ENCODE measurements at regions not wholly inside any gene's neighbourhood (a gene's known extent, or its start where the extent isn't known, plus 50 kb on each side); places are given as distances from the start of the nearest gene placed in this dataset.
"Not testable (repeated sequence)": the region's sequence is repeated elsewhere in the genome, so short reads cannot be mapped to it uniquely, and the experiment has no call there.

DNA sequence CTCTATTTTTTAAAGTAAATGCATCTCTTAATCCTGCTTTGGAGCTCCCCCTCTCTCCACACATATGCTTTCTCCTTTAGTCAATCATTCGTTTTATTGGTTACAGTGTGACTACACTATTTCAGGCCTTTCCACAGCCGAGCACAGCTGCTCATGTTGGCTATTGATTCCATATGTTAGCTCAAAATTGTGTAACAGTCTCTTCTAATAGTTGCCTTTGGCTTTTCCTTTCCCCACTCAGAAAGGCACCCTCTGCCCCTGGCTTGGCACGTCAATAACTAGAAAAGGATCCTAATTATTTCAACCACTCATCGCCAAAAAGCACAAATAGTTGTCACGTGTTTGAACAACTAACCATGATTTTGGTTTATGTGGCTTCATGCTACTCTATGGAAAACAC, 410.3 kb upstream of the SLC35B3 start:
- no peak for DNase-seq

DNA sequence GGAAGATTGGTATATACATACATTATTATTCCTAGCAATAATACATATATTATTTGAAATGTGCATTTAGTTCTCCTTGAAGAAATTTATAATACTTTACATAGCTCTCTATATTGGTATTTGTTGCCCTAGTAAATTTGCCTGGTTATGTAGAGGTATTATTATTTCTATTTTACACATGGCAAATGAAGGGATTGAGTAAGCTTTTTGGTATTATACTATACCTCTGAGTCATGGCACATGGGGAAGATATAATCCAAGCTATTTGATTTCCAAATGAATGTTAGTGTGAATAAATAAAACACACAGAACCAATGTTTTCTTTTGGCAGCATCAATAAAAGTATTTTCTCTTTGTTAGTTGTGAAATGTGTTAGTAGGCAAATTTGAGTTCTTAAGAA, 409.6 kb upstream of the SLC35B3 start:
- no peak for DNase-seq

DNA sequence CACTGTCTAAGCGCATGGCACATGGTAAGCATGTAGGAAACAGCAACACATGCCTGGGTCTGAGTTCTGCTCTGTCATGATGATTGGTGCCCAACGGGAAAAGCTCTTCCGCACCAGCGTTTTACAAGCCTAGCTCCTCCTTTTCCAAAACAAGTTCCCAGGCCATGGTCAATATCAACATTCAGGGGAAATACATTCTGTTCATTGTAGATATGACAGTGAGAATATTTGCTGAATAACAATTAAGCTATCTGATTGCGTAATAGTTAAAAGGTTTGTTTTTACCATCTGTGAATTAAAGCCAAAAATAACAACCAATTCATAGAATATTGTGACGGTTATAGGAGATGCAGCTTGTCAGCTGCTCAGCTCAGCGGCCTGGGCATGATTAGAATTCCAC, 404.3 kb upstream of the SLC35B3 start:
- DNase-seq: no peak

DNA sequence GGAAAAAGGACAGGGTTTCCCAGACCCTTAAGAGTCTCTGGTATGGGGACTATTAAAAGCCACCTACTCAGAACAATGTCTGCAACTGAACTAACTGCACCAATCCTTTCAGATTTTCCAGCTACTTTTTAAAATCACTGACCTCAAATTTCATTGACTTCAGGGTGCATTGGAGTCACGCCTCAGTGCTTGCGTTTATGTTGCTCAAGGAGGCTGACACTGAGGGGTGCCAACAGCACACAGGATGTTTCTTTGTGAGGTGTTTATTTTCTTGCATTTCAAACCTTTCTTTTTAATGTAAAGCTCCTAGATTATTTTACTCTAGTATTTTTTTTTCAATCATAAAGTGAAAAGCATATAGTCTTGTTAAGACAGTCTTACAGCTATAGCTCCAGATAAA, 402.0 kb upstream of the SLC35B3 start:
- no peak for DNase-seq

DNA sequence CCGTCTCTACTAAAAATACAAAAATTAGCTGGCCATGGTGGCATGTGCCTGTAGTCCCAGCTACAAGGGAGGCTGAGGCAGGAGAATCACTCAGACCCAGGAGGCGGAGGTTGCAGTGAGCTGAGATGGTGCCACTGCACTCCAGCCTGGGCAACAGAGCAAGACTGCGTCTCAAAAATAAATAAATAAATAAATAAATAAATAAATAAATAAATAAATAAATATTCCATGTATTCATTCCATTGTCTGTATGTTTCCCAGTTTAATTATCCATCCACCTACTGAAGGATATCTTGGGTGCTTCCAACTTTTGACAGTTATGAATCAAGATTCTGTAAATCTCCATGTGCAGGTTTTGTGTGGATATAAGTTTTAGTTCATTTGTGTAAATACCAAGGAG, 397.4 kb upstream of the SLC35B3 start:
- not testable (repeated sequence) for DNase-seq

DNA sequence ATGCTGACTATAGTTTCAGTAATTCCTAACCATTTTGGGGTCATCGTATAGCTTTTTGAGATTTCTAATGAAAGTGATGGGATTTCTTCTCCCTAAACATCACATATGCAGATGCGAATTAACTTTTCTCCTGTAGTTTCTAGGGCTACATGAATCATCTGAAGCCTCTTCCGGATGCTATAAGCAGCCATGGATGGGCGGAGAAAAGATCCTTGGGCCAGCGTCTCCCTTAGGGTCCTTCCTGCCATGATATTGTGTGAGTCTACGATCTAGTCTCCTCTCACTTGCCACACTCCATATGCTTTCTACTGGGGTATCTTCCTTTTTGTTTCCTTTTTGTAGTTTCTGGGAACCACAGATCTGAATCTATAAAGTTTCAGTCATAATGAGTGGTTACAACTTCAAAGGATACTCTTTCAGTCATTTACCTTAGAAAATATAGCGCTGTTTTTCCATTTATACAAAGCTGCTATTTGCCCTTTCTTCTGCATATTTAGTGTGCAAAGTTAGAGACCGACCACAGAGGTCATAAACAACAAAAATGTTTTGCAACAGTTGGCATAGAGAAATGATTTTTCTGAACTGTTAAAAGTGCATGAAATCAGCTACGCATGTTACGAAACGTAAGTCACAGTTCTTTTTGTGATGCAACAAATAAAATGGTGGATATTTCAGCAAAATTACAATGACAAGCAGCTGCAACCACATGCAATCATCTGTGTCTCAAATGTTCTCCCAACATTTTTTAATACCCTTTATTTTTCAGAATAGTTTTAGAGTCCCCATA, 396.2 kb upstream of the SLC35B3 start:
- no peak for DNase-seq

DNA sequence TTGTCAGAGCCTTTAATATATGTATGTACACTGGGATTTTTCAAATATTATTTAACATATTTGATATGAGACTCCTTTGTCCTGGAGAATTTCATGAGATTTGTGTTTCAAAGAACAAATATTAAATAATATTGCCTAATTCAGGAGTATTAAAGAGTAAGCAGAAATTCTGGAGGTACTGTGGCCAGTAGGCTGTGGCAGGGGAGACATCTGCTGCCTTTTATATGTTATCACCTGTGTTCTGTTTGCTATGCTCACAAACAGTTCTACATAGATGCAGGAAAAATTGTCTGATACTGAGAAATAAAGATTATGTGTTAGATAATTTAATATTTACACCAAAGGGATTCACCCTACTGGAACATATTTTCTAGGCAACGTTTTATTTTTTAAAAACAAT, 395.4 kb upstream of the SLC35B3 start:
- no peak for DNase-seq

DNA sequence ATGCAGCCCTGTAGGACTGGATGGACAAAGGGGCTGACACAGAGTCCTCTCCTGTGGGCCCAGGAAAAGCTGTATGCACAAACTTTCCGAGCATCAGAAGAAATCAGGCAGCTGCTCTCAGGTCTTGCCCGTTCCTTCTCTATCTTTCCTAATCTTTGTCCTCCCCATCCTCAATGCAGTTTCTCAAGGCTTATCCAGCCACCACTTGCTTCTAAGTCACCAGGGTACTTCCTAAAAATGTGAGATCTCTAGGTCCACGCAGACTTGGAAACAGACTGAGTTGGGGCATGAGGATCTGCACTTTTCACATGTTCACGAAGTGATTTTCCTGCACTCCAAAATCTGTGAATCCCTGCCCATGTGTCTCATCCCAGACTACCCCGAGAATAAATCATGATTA, 394.5 kb upstream of the SLC35B3 start:
- no peak for DNase-seq

DNA sequence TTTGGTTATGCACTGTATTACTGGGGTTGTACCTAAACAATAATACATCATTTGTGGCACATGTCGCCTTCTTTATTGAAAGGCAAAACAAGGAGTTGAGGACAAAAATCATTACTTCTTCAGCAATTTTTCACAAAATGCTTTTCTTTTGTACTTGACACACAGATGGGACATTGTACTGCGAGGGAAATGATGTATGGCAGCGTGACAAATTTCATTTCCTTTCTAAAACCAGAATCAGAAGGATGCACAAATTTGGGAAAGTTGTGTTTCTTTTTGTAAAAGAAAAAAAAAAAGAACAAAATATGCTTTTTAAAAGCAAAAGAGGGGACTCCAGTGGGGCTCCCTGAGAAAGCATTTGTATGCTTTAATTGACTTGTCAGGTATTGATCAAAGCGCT, 394.0 kb upstream of the SLC35B3 start:
- no peak for DNase-seq

DNA sequence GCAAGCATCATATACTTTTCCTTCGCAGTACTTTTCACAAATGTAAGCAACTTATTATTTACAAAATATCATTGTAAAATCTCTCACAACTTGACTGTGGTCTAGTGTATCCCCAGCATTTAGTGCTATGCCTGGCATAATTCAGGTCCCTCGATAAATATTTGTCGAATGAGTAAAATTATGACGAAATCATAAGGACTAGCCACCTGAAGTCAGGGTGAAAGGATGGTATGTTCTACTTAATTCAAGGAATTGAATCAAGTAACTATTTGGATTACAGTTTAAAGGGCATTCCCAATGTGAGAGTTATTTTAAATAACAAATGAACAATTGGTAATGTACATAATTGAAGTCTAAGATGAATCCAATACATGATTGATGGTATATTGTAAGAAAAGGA, 393.0 kb upstream of the SLC35B3 start:
- no peak for DNase-seq

DNA sequence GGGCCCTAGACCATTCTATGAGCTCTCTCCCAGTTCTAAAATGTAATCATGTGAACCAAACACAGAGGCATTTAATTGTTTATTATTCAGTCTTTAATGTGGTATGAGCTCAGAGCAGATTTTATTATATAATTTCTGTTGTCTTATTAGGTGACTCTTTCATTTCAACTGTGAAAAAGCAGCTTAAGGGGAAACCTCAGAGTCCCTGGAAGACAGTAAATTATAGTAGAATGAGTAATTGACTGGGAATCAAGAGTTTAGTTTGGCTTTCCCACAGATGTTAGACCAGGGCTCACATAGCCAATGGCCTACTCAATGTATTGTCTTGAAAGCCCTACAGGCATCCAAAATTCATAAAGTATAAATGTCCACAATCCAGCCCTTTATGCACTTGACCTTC, 390.4 kb upstream of the SLC35B3 start:
- DNase-seq: no peak

DNA sequence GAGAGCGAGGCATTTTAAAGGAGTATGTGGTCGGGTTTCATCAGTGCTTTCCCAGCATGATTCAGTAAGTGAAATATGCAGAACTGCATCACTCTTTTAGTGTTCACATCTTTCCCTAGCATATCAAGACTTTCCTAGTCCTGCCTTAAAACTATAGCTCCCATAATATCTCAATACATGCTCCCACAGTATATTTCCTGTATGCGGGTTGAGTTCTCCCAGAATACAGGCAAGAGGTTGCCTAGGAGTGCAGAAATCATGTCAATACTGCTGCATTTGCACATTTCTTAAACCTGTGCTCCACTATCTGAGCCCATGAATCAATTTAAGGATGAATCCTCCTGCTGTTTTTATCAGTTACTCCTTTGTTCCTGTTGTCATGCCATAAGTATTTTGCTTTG, 386.6 kb upstream of the SLC35B3 start:
- DNase-seq: no peak

DNA sequence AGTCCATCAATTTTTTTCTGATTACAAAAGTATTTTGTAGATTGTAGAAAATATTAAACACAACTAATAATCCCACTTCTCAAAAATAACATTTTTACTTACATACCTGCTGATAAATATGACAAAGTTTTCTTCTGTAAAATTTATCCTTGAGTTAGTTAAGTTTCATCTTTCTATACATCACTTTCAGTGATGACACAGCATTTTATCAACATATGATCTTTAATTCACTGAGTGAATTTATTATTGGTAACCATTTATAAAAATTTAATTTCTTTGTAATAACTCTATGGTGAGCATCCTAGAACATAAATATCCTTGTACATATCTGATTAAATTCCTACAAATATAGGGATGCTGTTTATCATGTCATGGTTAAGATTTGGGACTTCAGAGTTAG, 385.0 kb upstream of the SLC35B3 start:
- DNase-seq: no peak

DNA sequence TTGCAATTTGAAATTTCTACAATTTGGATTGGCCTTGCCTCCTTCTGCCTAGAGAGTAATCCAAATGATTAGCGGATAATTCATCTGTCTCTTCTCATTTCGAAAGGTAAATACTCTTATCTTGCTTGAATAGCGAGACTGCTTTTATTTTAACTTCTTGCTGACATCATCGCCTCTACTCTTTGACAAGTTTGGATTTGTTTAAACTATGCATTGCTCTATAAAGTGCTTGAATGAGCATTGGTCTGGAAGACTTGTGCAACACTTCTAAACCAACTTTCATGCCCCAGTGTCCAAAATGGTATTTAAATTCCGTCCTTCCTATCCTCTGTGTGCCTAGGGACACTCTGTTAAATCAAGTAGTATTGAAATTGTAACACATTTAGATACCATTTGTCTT, 384.1 kb upstream of the SLC35B3 start:
- no peak for DNase-seq

DNA sequence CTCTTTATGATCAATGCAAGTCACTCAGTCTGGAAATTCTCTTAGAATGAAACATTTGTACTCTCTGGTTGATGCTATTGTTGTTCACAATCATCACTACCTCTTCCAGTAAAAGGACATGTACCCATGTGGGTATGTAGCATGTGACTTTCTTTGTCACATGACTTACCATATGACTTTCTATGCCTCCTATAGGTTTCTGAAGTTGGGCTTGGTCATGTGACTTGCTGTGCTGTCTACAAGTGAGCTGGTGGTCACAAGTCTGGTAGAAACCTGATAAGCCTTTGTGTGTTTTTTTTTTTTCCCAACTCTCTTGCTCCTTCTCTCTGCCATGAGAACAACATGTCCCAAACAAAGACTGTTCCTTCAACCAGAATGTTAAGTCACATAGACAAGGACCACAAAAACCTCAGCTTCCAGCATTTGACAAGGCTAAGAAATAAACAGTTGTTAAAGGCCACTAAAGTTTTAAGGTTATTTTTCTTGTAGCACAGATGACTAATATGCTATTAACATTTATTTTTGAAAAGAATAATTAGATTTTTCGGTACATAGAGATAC, 379.2 kb upstream of the SLC35B3 start:
- DNase-seq: no peak

DNA sequence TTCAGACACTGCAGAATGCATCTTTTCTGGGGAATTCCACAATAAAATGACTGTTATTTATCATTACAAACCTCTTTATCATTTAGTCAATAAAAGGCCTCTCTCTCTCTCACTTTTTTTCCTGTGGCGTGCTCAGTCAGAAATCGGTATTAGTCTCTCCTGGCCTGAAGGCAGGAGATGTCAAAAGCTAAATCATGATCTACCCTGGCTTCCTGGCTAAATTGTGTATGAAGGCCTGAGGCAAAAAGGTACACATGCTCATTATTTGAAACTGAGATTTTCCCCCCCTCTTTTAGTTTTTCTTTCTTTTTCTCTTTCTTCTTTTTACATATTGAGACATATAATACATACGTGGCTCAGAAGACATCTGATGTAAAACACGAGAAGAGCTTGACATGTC, 375.0 kb upstream of the SLC35B3 start:
- DNase-seq: no peak

DNA sequence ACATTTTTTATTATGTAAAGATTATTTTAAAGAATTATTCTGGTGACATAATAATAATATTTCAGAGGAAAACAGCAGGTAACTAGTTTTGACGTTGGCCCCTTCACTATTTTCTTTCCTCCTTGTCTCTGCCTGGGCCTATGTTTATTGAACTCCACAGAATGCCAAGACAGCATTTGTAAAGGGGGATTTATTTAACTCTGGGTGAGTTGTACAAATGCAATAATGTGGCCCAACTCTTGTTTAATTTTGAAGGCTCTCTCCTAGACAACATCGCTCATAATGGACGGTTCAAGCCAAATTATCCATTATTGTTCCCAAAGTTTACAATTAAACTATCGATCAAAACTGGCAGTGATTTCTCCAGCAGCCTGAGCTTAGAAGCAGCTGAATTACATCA, 374.3 kb upstream of the SLC35B3 start:
- no peak for DNase-seq

DNA sequence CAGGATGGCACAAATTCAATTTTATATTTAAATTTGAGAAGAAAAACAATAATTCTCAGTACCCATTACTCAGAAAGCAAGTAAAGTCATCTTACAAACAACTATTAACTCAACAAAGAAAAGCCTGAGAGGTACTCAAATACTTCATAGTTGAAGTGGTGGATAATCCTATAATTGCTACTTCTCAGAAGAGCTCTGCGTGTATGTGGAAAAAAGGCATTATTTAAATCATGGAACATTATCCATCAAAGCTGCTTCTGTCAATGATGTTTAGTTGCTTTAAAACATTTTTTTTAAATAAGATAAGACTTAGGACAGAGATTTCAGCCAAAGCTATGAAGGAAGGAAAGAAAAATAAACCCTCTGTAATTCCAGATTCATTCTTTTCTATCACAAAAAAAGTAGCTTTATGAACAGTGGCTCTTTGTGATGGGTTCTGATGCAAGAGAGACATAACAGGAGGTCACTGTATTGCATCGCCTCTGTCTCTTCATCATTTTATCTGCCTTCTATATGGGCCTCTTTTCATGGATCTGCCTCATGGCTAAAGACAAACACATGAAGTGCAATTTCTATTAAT, 367.9 kb upstream of the SLC35B3 start:
- DNase-seq: peak; percentile 34

DNA sequence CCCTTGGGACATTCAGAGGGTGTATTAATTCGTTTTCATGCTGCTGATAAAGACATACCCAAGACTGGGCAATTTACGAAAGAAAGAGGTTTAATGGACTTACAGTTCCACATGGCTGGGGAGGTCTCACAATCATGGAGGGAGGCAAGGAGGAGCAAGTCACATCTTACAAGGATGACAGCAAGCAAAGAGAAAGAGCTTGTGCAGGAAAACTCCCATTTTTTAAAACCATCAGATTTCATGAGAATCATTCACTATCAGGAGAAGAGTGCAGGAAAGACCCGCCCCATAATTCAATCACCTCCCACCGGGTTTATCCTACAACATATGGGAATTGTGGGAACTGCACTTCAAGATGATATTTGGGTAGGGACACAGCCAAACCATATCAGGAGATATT, 367.1 kb upstream of the SLC35B3 start:
- not testable (repeated sequence) for DNase-seq

DNA sequence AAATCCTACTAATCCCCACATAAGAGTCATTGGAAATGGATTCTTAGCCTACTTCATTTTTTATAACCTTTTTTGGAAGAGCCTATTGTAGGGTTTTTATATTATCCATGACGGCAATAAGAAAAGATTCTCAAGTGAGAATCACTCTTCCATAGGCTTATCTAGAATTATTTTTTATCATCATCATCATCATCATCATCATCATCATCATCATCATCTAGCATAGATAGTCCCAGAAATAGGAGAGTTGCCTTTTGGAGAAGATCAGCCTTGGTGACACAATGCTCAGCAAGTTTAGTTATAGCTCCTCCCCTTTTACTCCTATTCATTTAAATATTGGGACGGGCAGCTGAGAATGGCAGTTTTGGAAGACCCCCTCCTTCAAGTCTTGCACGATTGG, 359.1 kb upstream of the SLC35B3 start:
- DNase-seq: no peak

DNA sequence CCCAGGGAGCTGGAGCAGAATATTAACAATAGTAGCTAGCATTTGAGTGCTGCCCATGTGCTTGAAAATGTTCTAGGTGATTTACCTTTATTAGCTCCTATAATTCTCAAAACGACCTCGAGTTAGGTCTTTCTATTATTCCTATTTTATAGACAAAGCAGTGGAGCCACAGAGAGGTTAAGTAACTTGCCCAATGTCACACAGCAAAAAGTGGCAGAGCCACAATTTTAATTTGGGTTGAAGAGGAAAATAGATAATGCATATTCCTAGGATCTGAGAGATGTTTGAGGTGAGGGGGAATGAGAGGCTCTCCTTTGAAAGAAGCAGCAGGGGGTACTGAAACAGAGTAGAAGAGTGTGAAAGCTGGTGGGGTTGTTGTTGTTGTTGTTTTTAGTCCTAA, 354.5 kb upstream of the SLC35B3 start:
- DNase-seq: no peak

DNA sequence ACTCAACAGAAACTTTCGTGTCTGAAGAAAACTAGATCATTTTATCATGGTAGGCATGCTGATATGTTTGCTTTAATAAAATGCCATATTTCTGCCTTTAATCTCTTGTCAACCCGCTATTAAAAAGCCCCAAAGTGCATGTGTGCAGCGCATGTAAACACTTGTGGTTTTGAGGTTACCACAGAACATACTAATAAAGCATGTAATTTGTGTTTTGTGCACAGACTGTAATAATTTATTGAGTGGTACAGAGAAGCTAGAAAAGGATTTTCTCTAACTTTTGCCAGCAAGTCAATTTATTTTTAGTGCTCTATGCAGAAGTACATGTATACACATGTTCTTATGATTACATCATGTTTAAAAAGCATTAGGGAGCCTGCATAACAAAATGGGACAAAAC, 349.9 kb upstream of the SLC35B3 start:
- DNase-seq: no peak

DNA sequence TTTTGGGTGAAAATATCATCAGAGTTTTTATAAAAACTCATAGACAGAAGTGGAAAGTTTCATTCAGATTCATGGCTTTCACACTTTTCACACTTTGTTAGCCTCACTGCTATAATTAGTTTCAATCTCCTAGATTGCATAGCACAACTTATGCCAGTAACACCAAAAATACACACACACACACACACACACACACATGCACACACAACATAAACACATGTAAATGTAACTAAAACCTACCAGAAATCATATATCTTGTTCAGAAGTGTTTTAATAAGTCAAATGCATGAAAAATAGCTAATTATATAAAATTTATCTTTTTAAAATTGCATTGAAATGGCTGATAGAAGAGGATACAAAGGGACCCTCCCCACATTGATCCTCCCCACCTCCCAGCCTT, 347.8 kb upstream of the SLC35B3 start:
- no peak for DNase-seq

DNA sequence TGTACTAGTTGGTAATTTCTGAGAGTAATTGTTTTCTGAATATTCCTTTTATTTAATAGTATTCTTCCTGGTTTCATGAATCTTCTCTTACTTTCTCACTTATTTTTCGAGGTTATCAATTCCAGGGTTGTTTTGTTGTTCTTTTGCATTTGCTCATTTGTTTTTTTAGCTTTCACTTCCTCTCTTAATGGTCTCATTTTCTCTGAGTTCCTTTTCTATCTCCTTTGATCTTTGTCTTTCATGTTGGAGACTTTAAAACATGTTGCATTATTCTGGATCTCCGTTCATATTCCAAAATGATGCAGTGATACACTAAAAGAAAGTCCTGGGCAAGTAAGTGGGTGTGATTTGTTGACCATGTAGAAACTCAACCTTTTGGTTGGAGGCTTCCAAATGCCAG, 345.3 kb upstream of the SLC35B3 start:
- no peak for DNase-seq

DNA sequence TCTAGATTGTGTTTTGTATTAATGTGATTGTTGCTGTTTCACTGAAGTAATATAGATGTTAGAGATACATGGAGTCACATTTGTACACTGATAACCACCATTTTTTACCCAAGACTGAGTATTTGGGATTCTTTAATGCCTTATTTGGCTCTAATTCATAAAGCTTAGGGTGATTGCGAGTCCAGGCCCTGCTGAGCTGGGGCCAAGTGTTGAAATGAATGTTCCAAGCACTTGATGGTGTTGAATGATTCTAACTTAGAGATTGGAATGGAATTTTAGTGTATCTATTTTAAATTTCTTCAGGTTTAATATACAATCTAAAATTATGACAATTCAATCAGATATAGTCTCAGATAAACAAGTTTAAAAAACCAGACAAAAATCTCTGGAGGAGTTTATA, 329.4 kb upstream of the SLC35B3 start:
- no peak for DNase-seq

All from NCI-H774 (cell line).